Psoas muscle (tissue), 7 donors: ENCODE measurements at regions not wholly inside any gene's neighbourhood (a gene's known extent, or its start where the extent isn't known, plus 50 kb on each side); places are given as distances from the start of the nearest gene placed in this dataset.

Experiments used
- ATAC-seq, 4 donors: fragments of 200-7000 bp; cut with Tn5 transposase; one replicate each; pipeline ENCODE4 v1.9.1; 2020; ENCODE audit warnings: moderate library complexity in 3 of 4, mild to moderate bottlenecking in 2 of 4
- DNase-seq, 2 donors: peaks; one replicate each; pipeline ENCODE4 v3.0.0-alpha.2; 2020
- H3K27ac ChIP-seq: fragments of 200-600 bp; one replicate; pipeline ENCODE4 v1.8.0; 2022
- H3K27me3 ChIP-seq, 3 donors: fragments of 200-600 bp in 1 of 3; one replicate each; pipeline versions ENCODE4 v1.6.1 to v1.8.0; 2013 to 2022; ENCODE audit warnings: low read length in 2 of 3, mild to moderate bottlenecking in 2 of 3, moderate library complexity in 1 of 3; ENCODE audit not compliant: insufficient read depth in 3 of 3
- H3K36me3 ChIP-seq, 2 donors: fragments of 200-600 bp in 1 of 2; one replicate each; pipeline versions ENCODE4 v1.6.1 to v1.8.0; 2013 to 2022; ENCODE audit warnings: low read depth in 1 of 2, mild to moderate bottlenecking in 1 of 2, moderate library complexity in 1 of 2; ENCODE audit not compliant: insufficient read depth in 1 of 2
- H3K4me1 ChIP-seq: fragments of 200-600 bp; one replicate; pipeline ENCODE4 v1.8.0; 2022
- H3K4me3 ChIP-seq: fragments of 200-600 bp; one replicate; pipeline ENCODE4 v1.8.0; 2022; ENCODE audit warnings: mild to moderate bottlenecking
- H3K9me3 ChIP-seq: fragments of 200-600 bp; one replicate; pipeline ENCODE4 v1.8.0; 2022
- CTCF ChIP-seq: fragments of 200-600 bp; IDR thresholded peaks from one replicate; pipeline ENCODE4 v1.8.0; 2022; ENCODE audit warnings: antibody characterized with exemption
- WGBS, 3 donors: extraction: QIAGEN DNeasy Blood & Tissue Kit; methylation state at CpG; one replicate each; pipeline versions ENCODE4 v1.1.6 to v1.1.7; 2013; 5-methylcytosine and 5-hydroxymethylcytosine counted together
- intact Hi-C, 2 donors: fragments of 100-400 bp; cut with DNase I; formaldehyde crosslinking; loops; one replicate each; pipeline versions ENCODE4 v1.11.0 to v1.14.2; 2022
- donor health status: healthy with polysubstance abuse.
- donor health status: DM: no; HTN: no; CAD: no; lungs with moderate emphysema.
- donor health status: Bipolar disorder and iron deficiency.
- donor health status: healthy.
- donor health status: DM: yes; HTN: yes; CAD: no.
- donor health status: DM: no; HTN: no; CAD: no.
- donor health status: DM: yes; HTN: yes; CAD: no.

DNA sequence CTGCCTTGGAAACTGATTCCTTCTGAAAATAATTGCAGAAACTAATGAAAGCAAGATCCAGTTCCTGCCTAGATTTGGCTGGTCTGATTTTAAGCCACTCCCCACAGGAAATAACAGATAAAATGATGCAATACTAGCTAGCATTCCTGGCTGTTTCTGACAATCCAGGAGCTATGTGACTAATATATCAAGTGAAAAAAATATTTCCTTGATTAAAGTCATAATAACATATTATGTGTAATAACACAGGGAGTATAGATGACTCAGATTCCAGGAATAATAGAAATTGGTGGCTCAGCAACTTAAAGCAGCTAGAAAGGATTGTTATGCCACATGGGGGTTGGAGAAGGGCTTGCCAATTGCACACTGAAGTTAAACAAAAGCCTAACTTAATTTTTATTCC is 182.7 kb upstream of the SALL4 start:
- no peaks in the 10 kb centered on the region for H3K4me1 ChIP-seq
- no peak for TF ChIP-seq CTCF
- H3K27me3 ChIP-seq = no peaks in the 10 kb centered on the region
- peak overlapping the region; percentile 30 for H3K27ac ChIP-seq
- intact Hi-C loops = no loop called here
- no peaks in the 10 kb centered on the region for H3K36me3 ChIP-seq
- H3K4me3 ChIP-seq = no peak overlapping the region
- H3K9me3 ChIP-seq = no peaks in the 10 kb centered on the region
- DNase-seq = no peak
- peak in 3 of 4 donors; percentile 48 to 51 (median 50) for ATAC-seq

DNA sequence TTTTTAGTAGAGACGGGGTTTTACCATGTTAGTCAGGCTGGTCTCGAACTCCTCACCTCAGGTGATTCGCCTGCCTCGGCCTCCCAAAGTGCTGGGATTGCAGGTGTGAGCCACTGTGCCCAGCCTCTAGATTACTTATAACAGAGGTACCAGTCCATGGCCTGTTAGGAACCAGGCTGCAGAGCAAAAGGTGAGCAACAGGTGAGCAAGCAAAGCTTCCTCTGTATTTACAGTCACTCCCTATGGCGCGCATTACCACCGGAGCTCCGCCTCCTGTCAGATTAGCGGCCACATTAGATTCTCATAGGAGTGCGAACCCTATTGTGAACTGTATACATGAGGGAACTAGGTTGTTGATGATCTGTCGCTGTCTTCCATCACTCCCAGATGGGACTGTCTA is 178.0 kb upstream of the SALL4 start:
- WGBS, 3 donors = 94 to 96% (median 96%) methylated on average over 11 of the region's 11 CpGs
- H3K27ac ChIP-seq = no peak overlapping the region
- no peak for TF ChIP-seq CTCF
- H3K4me1 ChIP-seq = no peaks in the 10 kb centered on the region
- no peak for DNase-seq
- H3K4me3 ChIP-seq = no peak overlapping the region
- no peaks in the 10 kb centered on the region for H3K27me3 ChIP-seq
- ATAC-seq = no peak
- H3K36me3 ChIP-seq = no peaks in the 10 kb centered on the region
- peaks cover 5% of the 10 kb centered on the region for H3K9me3 ChIP-seq
- intact Hi-C loops = no loop called here

DNA sequence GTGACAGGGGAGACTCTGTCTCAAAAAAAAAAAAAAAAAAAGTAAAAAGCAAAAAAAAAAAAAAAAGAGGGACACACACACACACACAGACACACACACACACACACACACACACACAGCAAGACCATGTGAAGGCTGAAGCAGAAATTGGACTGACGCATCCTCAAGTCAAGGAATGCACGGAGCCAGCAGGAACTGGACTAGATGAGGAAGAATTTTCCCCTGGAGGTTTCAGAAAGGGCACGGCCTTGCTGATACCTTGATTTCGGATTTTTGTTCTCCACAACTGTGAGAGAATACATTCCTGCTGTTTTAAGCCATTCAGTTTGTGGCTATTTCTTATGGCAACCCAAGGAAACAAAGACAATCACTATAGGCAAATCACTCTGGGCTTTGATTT is 176.9 kb upstream of the SALL4 start:
- no peak for DNase-seq
- TF ChIP-seq CTCF = no peak
- WGBS, 3 donors = 71 to 77% (median 71%) methylated on average over 4 of the region's 4 CpGs

GRCh38 chr20:51978070-51978501 is 175.8 kb upstream of the SALL4 start:
- DNase-seq = no peak

More for the DNA sequence above, 176.9 kb upstream of the SALL4 start:
- intact Hi-C loops = no loop called here
- Histone ChIP-seq H3K27ac (no peak overlapping the region), H3K4me1 (no peaks in the 10 kb centered on the region), H3K4me3 (no peak overlapping the region), H3K9me3 (peaks cover 5% of the 10 kb centered on the region), H3K36me3 (no peaks in the 10 kb centered on the region), H3K27me3 (no peaks in the 10 kb centered on the region)
- ATAC-seq = no peak

More at GRCh38 chr20:51978070-51978501, 175.8 kb upstream of the SALL4 start:
- intact Hi-C loops = no loop called here
- H3K36me3 ChIP-seq = no peaks in the 10 kb centered on the region
- no peak for TF ChIP-seq CTCF
- no peaks in the 10 kb centered on the region for H3K27me3 ChIP-seq
- 82 to 88% (median 86%) methylated on average over 7 of the region's 7 CpGs for WGBS, 3 donors
- no peak overlapping the region for H3K4me3 ChIP-seq
- no peak for ATAC-seq
- H3K27ac ChIP-seq = no peak overlapping the region
- H3K4me1 ChIP-seq = no peaks in the 10 kb centered on the region
- peaks cover 5% of the 10 kb centered on the region for H3K9me3 ChIP-seq
